Right renal cortex interstitium (tissue), 3 donors: ENCODE measurements at regions not wholly inside any gene's neighbourhood (a gene's known extent, or its start where the extent isn't known, plus 50 kb on each side); places are given as distances from the start of the nearest gene placed in this dataset.
"Not testable (repeated sequence)": the region's sequence is repeated elsewhere in the genome, so short reads cannot be mapped to it uniquely, and the experiment has no call there.

ENCODE experiments used
- DNase-seq, 3 donors: peaks; one replicate each; pipeline ENCODE4 v3.0.0-alpha.2; 2013; ENCODE audit warnings: low read depth in 3 of 3, low spot score in 2 of 3

DNA sequence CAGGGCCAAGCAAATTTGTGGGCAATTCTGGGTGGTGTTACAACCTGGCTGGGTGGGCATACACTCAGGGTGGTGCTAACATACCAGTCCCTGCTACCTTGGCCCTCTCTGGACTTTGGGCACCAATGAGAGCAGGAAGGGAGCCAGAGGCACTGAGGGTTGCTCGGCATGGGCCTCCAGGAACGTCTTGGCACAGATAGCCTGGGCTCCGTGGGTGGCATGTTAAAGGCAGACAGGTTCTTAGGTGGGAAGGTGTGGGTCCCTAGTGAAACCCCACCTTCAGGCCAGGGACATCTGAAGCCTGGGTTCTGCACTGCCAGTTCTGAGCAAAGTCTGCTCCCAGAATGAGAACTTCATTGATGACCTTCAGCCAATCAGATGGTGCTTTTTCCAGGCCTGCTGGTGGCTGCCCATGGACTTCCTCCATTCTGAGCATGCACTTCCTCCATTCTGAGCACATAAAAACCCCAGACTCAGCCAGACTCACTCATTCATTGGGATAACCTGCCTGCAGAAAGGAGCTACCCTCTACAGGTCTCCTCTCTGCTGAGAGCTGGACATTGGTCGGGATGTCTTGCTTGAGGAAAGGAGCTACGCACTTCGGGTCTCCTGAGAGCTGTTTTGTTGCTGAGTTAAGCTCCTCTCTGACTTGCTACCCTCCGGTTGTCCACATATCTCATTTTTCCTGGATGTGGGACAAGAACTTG, 2567.1 kb downstream of the PCDH9 start:
- no peak for DNase-seq

- no peak for DNase-seq
Observed at GRCh38 chr13:64648293-64648692, 2581.8 kb downstream of the PCDH9 start.

DNA sequence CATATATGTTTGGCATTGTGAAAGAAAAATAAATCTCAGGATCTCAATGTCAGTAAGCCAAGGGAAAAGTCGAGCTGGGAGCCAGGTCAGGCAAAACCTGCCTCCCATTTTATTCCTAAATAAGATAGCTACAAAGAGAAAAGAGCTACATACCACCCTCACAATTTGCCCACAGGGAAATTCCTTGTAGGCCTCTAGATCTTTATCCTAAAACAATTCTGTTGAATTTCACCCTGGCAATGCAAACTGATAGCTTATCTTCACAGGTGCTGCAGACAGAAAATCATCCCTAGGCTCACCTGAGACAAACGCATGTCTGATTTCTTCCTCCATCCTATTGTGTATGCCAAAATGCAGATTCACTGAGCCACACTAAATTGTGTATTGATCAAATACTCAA, 2587.1 kb downstream of the PCDH9 start:
- no peak for DNase-seq

DNA sequence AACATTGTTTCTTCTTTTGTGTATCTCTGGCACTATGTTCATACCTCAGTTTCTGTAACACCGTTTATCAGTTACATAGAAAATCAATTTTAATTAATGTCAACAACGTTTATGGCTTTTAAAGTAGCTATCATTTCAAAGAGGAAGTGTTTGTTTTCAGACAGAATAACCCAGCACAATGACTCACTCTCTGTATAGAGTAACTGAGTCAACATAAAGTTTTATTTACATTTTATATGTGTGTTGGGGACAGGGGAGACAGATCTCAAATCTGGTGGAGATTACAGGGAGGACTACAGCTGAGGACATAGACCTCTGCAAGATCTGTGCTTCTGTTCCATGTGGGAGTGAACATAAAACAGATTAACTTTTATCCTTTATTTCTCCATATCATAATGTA, 2590.1 kb downstream of the PCDH9 start:
- no peak for DNase-seq

- no peak for DNase-seq
Observed at GRCh38 chr13:64639206-64639605, 2590.9 kb downstream of the PCDH9 start.

DNA sequence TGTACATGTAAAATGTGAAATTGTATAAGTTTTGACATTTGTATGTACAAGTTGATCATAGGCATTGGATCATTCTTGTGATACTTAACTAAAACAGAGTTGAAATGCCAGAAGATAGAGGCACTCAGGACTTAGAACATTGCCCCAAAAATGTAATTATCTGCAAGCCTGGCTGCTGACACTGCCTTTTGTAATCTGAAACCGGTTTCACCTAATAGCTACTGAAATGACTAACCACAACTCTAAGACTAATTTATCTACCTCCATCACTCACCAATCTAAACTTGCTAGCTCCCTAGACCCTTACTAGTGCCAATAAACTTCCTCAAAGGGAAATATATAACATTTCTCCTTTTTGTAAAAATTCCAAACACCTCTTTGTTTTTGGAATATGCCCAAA, 2596.2 kb downstream of the PCDH9 start:
- DNase-seq: no peak

- no peak for DNase-seq
Observed at GRCh38 chr13:64627654-64628053, 2602.5 kb downstream of the PCDH9 start.

DNA sequence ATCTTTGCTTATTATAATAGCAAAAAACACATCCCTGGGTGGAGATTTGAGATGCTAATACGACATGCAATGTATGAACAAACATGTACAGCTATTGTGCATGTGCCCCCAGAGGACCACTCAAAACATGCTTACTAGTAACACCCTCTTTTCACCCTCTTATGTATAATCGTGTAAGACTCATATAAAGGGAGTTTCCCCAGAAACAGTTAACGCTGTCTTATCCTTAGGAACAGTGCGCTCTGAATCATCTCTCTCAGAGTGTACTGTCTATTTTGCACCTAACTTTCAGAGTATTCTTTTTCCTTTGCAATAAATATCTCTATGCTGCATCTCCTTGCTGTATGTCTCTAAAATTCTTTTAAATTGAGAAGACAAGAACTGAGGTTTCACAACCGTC, 2604.0 kb downstream of the PCDH9 start:
- DNase-seq: no peak

GRCh38 chr13:64617231-64617630, 2612.9 kb downstream of the PCDH9 start:
- no peak for DNase-seq

DNA sequence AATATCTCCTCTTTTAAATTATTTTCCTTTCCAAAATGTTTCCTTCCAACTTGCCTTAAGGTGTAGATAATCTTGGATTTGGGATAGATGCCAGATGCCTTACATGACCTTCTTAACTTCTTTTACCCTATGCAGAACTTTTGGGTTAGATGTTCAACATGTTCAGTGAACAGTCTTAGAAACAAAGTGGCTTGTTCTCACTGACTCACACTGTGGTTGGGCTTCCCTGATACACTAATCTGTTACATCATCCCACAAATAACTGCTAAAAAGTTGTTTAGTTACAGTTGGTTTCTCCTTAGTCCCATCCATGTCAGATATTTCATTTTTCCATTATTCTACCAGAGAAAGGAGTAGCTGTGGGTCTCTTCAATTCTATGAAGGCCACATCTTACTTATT, 2638.2 kb downstream of the PCDH9 start:
- no peak for DNase-seq

GRCh38 chr13:64579331-64579730, 2650.8 kb downstream of the PCDH9 start:
- DNase-seq: no peak

DNA sequence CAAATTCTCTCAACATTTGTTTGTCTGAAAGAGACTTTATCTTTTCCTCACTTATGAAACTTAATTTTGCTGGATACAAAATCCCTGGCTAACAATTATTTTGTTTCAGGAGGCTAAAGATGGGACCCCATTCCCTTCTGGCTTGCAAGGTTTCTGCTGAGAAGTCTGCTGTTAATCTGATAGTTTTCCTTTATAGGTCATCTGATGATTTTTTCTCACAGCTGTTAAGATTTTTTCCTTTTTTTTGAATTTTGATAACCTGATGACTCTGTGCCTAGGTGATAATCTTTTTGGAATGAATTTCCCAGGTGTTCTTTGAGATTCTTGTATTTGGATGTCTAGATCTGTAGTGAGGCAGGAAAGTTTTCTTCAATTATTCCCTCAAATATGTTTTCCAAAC, 2661.4 kb downstream of the PCDH9 start:
- no peak for DNase-seq

DNA sequence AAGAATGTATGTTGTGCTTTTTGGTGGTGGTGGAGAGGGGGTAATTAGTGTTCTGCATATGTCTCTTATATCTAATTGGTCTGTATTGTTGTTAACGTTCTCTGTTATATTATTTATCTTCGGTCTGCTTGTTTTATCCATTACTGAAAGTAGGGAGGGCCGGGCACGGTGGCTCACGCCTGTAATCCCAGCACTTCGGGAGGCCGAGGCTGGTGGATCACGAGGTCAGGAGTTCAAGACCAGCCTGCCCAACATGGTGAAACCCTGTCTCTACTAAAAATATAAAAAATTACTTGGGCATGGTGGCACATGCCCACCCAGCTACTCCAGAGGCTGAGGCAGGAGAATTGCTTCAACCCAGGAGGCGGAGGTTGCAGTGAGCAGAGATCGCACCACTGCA, 2672.1 kb downstream of the PCDH9 start:
- DNase-seq: not testable (repeated sequence)

- no peak for DNase-seq
Observed at GRCh38 chr13:64556376-64556775, 2673.8 kb downstream of the PCDH9 start.

DNA sequence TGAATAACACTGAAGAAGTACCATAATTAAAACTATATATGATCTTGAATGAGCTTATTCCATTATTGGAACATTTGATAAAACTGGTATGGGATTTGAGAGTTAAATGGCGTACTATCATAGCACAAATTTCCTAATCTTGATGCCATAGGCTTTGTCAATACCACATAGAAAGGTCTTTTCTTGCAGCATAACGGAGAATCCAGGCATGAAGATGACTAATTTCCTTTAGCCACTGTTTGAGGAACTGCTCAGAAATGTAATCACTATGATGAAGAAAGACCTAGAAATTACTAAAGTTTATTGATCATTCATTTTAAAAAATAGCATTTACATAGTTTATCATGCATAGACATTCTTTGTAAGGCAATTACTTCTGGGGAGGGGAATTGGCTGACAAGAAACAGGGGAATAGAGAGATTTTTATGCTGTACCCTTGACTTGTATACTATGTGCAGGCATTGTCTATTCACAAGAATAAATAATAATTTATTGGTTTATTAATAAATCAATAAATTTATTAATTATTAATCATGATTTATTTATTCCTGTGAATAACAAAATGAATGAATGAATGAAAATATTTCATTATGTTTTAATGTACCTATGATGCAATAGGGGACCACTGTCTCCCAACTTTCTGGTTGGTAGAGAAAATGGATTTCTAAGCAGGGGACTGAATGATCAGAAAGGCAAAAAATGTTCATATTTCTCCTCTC, 2676.6 kb downstream of the PCDH9 start:
- DNase-seq: no peak

DNA sequence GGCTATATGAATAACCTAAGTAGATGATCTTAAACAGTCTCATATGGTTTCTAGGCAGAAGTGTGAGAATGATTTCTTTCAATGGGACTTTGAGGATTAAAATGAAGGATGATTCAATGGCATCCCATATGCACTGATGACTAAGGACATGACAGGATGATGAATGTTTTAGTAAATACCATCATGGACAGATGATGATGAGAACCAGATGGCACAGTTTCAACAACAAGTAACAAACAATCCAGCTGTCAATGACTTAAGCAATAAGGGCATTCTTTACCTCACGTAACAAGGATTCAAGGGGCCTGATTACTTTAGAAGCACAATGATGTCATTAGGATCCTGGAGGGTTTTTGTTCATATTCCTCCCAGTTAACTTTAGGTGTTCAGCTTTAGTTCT, 2678.4 kb downstream of the PCDH9 start:
- no peak for DNase-seq

GRCh38 chr13:64546371-64546770, 2683.8 kb downstream of the PCDH9 start:
- no peak for DNase-seq

- DNase-seq: no peak
Observed at GRCh38 chr13:64540976-64541375, 2689.2 kb downstream of the PCDH9 start.

DNA sequence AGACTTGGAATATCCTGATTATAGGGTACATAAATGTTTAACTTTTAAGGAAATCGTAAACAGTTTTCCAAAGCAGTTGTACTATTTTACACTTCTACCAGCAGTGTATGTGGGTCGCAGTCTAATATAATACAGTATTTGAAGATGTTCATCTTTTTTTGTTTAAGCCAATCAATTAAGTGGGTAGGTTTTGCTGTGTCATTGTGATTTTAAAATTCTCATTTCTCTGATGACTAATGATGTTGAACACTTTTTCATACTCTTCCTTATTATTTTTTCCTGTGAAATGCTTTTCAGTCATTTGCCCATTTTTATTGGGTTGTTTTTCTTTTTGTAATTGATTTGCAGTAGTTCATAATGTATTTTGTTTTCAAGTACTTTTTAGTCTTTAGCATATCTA, 2689.7 kb downstream of the PCDH9 start:
- DNase-seq: no peak

GRCh38 chr13:64538711-64539110, 2691.4 kb downstream of the PCDH9 start:
- DNase-seq: no peak

DNA sequence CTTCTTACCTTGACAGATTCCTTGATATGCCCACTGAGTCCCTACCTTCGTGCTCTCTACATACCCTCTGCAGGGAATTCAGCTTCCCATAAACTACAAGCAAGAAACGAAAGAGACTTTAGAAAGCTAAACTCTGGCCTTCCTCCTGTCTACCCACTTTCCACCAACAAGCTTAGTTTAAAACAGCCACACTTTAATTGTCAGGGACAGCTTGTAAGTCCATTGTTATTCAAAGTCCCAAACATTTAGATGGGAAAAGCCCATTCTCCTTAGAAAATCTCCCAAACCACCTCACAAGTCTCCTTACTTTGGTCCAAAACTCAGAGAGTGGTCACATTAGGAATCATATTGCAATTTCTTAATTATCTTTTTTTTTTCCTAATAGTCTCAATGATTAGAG, 2695.8 kb downstream of the PCDH9 start:
- no peak for DNase-seq

GRCh38 chr13:64531400-64531799, 2698.7 kb downstream of the PCDH9 start:
- no peak for DNase-seq
